Neural cell (in vitro differentiated cells): ENCODE measurements at regions not wholly inside any gene's neighbourhood (a gene's known extent, or its start where the extent isn't known, plus 50 kb on each side); places are given as distances from the start of the nearest gene placed in this dataset.

Experiments
- EZH2 ChIP-seq: fragments of 200-600, 300-800 bp; shearing (Covaris generic), sonication (generic); IDR thresholded peaks from 2 replicates; pipeline ENCODE4 v1.6.1; 2014; ENCODE audit warnings: antibody characterized with exemption, low read length, borderline replicate concordance, mild to moderate bottlenecking; ENCODE audit not compliant: insufficient read depth, poor library complexity, severe bottlenecking
- POLR2AphosphoS5 ChIP-seq: IDR thresholded peaks from 2 replicates; pipeline ENCODE4 v1.6.1; 2012
- SMC3 ChIP-seq: fragments of 450-650 bp; conservative IDR thresholded peaks from 2 replicates; pipeline ENCODE4 v1.6.1; 2014; ENCODE audit warnings: antibody characterized with exemption, mild to moderate bottlenecking, moderate library complexity; ENCODE audit not compliant: poor library complexity
- TF ChIP-seq, protein P1 (sequence below): IDR thresholded peaks from 2 replicates; pipeline ENCODE4 v1.6.1; 2012; ENCODE audit warnings: borderline replicate concordance
- TF ChIP-seq, protein P2 (sequence below): fragments of 450-650 bp; IDR thresholded peaks from 2 replicates; pipeline ENCODE4 v1.5.1; 2014; ENCODE audit warnings: antibody characterized with exemption, mild to moderate bottlenecking, moderate library complexity; ENCODE audit not compliant: poor library complexity, severe bottlenecking

DNA sequence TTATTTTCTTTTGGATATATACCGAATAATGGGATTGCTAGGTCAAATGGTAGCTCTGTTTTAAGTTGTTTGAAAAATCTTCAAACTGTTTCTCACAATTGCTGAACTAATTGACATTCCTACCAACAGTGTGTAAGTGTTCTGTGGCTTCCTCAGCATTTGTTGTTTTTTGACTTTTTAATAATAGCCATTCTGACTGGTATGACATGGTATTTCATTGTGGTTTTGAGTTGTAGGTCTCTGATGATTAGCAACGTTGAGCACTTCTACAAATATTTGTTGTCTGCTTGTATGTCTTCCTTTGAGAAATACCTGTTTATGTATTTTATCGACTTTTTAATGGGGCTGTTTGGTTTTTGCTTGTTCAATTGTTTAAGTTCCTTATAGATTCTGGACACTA, 680.1 kb upstream of the GRIA3 start:
- TF ChIP-seq, protein P1, sequence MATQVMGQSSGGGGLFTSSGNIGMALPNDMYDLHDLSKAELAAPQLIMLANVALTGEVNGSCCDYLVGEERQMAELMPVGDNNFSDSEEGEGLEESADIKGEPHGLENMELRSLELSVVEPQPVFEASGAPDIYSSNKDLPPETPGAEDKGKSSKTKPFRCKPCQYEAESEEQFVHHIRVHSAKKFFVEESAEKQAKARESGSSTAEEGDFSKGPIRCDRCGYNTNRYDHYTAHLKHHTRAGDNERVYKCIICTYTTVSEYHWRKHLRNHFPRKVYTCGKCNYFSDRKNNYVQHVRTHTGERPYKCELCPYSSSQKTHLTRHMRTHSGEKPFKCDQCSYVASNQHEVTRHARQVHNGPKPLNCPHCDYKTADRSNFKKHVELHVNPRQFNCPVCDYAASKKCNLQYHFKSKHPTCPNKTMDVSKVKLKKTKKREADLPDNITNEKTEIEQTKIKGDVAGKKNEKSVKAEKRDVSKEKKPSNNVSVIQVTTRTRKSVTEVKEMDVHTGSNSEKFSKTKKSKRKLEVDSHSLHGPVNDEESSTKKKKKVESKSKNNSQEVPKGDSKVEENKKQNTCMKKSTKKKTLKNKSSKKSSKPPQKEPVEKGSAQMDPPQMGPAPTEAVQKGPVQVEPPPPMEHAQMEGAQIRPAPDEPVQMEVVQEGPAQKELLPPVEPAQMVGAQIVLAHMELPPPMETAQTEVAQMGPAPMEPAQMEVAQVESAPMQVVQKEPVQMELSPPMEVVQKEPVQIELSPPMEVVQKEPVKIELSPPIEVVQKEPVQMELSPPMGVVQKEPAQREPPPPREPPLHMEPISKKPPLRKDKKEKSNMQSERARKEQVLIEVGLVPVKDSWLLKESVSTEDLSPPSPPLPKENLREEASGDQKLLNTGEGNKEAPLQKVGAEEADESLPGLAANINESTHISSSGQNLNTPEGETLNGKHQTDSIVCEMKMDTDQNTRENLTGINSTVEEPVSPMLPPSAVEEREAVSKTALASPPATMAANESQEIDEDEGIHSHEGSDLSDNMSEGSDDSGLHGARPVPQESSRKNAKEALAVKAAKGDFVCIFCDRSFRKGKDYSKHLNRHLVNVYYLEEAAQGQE = no peak
- TF ChIP-seq POLR2AphosphoS5 (no peak), EZH2 (no peak), SMC3 (no peak)
- TF ChIP-seq, protein P2, sequence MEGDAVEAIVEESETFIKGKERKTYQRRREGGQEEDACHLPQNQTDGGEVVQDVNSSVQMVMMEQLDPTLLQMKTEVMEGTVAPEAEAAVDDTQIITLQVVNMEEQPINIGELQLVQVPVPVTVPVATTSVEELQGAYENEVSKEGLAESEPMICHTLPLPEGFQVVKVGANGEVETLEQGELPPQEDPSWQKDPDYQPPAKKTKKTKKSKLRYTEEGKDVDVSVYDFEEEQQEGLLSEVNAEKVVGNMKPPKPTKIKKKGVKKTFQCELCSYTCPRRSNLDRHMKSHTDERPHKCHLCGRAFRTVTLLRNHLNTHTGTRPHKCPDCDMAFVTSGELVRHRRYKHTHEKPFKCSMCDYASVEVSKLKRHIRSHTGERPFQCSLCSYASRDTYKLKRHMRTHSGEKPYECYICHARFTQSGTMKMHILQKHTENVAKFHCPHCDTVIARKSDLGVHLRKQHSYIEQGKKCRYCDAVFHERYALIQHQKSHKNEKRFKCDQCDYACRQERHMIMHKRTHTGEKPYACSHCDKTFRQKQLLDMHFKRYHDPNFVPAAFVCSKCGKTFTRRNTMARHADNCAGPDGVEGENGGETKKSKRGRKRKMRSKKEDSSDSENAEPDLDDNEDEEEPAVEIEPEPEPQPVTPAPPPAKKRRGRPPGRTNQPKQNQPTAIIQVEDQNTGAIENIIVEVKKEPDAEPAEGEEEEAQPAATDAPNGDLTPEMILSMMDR = no peak
